ENCODE measurements at regions not wholly inside any gene's neighbourhood (a gene's known extent, or its start where the extent isn't known, plus 50 kb on each side); places are given as distances from the start of the nearest gene placed in this dataset.

DNA sequence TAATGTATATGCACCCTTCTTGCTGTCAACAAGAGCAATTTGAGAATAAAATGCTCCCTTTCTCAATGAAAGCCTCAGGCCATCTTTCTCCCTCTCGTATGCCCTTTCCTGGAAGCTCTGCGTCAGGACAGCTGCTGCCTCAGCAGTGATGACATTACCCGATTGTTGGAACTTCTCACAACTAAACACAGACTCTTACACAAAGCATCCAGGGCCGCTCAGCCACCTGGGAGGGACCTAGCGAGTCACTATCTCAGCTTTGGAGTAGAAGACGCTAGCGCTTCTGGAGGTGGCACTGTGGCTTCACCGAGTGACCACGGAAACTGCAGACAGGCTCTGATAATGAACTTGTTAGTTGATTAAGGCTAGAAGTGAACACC is 153.2 kb upstream of the SOX1 start:
- H3K36me3 Mint-ChIP-seq (ENCODE audit: low read depth), result no peaks in the 10 kb centered on the region
- H3K27me3 Mint-ChIP-seq, result no peaks in the 10 kb centered on the region
- no peaks in the 10 kb centered on the region for H3K4me1 Mint-ChIP-seq
- intact Hi-C loops (cut with micrococcal nuclease), result no loop called here
- TF ChIP-seq, protein P1, sequence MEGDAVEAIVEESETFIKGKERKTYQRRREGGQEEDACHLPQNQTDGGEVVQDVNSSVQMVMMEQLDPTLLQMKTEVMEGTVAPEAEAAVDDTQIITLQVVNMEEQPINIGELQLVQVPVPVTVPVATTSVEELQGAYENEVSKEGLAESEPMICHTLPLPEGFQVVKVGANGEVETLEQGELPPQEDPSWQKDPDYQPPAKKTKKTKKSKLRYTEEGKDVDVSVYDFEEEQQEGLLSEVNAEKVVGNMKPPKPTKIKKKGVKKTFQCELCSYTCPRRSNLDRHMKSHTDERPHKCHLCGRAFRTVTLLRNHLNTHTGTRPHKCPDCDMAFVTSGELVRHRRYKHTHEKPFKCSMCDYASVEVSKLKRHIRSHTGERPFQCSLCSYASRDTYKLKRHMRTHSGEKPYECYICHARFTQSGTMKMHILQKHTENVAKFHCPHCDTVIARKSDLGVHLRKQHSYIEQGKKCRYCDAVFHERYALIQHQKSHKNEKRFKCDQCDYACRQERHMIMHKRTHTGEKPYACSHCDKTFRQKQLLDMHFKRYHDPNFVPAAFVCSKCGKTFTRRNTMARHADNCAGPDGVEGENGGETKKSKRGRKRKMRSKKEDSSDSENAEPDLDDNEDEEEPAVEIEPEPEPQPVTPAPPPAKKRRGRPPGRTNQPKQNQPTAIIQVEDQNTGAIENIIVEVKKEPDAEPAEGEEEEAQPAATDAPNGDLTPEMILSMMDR (IDR thresholded peaks at IDR 0.05), result no peak
- ATAC-seq (ENCODE audit: low read depth) (no peak), DNase-seq (no peak)
- no peaks in the 10 kb centered on the region for H3K9me3 Mint-ChIP-seq
- CTCF ChIA-PET, result no interaction called here
- H3K4me3 Mint-ChIP-seq, result no peak overlapping the region
- no peak overlapping the region for H3K27ac Mint-ChIP-seq
- POLR2A ChIA-PET, result no interaction called here

- no peak overlapping the region for H3K4me3 Mint-ChIP-seq
These were observed 152.5 kb upstream of the SOX1 start for GRCh38 chr13:111914241-111915103.

DNA sequence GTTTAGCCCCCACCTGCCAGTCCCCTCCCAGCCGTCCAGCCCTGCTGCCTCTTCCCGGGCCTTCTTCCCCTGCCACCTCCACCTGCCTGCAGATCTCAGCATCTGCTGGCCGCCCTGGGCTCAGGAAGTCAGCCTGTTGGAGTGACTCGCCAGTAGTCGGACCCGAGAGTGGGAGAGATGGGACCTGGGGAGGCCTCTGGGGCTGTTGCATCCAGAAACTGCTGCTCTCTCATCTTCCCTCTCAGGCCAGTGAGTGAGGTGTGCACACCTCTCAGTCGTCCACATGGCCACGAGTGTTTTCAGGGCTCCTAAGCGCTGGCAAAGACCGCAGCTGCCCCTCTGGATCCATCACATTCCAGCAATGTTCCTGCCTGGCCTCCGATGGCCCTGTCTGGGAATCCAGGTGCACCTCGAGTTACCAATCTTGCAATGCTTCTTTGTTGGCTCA is 151.8 kb upstream of the SOX1 start:
- POLR2A ChIA-PET, result no interaction called here
- no peak overlapping the region for H3K27ac Mint-ChIP-seq
- H3K9me3 Mint-ChIP-seq, result no peaks in the 10 kb centered on the region
- CTCF ChIA-PET, result no interaction called here
- H3K4me3 Mint-ChIP-seq, result no peak overlapping the region
- TF ChIP-seq, protein P1 (IDR thresholded peaks at IDR 0.05), result no peak
- no peaks in the 10 kb centered on the region for H3K27me3 Mint-ChIP-seq
- H3K36me3 Mint-ChIP-seq (ENCODE audit: low read depth), result no peaks in the 10 kb centered on the region
- intact Hi-C loops (cut with micrococcal nuclease), result no loop called here
- ATAC-seq (ENCODE audit: low read depth) (no peak), DNase-seq (no peak)
- H3K4me1 Mint-ChIP-seq, result no peaks in the 10 kb centered on the region

More at GRCh38 chr13:111914241-111915103, 152.5 kb upstream of the SOX1 start:
- Mint-ChIP-seq H3K27me3 (no peaks in the 10 kb centered on the region), H3K4me1 (no peaks in the 10 kb centered on the region), H3K36me3 (ENCODE audit: low read depth) (no peaks in the 10 kb centered on the region), H3K9me3 (no peaks in the 10 kb centered on the region), H3K27ac (no peak overlapping the region)
- TF ChIP-seq, protein P1 (IDR thresholded peaks at IDR 0.05), result no peak
- ChIA-PET CTCF (no interaction called here), POLR2A (no interaction called here)
- DNase-seq (no peak), ATAC-seq (ENCODE audit: low read depth) (no peak)
- intact Hi-C loops (cut with micrococcal nuclease), result no loop called here

DNA sequence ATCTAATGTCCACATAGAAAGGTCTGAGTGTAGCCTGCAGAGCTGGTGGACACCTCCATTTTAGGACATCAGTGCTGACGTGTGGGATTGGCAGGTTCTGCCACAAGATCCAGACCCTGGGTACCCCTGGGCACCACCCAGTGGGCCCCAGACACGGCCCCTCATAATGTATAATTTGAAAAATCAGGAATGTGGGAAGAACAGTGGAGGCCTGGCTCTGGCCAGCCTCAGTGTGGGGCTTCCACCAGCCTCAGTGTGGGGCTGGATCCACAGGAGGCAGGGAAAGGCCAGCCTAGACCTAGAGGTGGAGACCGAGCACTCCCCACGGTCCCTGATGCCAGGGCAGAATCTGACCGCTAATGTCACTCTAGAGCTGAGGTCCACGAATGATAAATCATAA is 150.7 kb upstream of the SOX1 start:
- H3K27ac Mint-ChIP-seq, result no peak overlapping the region
- POLR2A ChIA-PET, result no interaction called here
- H3K27me3 Mint-ChIP-seq, result no peaks in the 10 kb centered on the region
- no peaks in the 10 kb centered on the region for H3K4me1 Mint-ChIP-seq
- DNase-seq, result no peak
- no peaks in the 10 kb centered on the region for H3K9me3 Mint-ChIP-seq
- no peak overlapping the region for H3K4me3 Mint-ChIP-seq
- no peaks in the 10 kb centered on the region for H3K36me3 Mint-ChIP-seq (ENCODE audit: low read depth)
- intact Hi-C loops (cut with micrococcal nuclease), result no loop called here
- TF ChIP-seq, protein P1 (IDR thresholded peaks at IDR 0.05), result no peak
- CTCF ChIA-PET, result no interaction called here
- no peak for ATAC-seq (ENCODE audit: low read depth)

DNA sequence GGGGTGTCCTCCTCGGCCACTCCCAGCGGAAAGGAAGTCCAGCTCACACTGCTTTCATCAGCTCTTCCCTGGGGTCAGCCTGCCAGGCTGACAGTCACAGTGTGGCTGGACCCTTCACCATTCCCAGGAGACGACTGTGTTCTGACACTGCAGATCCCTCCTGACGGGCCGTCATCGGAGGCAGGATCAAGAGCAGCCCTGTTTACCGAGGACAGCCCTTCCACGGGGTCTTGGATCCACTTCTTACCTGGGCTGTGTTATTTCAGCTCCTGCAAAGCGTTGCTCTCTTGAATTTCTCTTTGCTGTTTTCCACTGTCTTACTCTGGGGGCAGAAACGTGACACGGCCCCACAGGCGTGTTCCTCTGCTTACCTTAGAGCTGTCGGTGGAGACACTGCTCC is 149.9 kb upstream of the SOX1 start:
- no peaks in the 10 kb centered on the region for H3K27me3 Mint-ChIP-seq
- DNase-seq (no peak), ATAC-seq (ENCODE audit: low read depth) (no peak)
- no peak overlapping the region for H3K4me3 Mint-ChIP-seq
- TF ChIP-seq, protein P1 (IDR thresholded peaks at IDR 0.05), result no peak
- intact Hi-C loops (cut with micrococcal nuclease), result no loop called here
- no peaks in the 10 kb centered on the region for H3K4me1 Mint-ChIP-seq
- H3K9me3 Mint-ChIP-seq, result no peaks in the 10 kb centered on the region
- POLR2A ChIA-PET, result no interaction called here
- H3K27ac Mint-ChIP-seq, result no peak overlapping the region
- H3K36me3 Mint-ChIP-seq (ENCODE audit: low read depth), result no peaks in the 10 kb centered on the region
- CTCF ChIA-PET, result no interaction called here
